ENCODE measurements at regions not wholly inside any gene's neighbourhood (a gene's known extent, or its start where the extent isn't known, plus 50 kb on each side); places are given as distances from the start of the nearest gene placed in this dataset.

GRCh38 chr4:176843710-176844109 is 51.0 kb upstream of the VEGFC start:
- DNase-seq (ENCODE audit: low spot score): no peak

GRCh38 chr4:176844448-176844847 is 51.7 kb upstream of the VEGFC start:
- DNase-seq (ENCODE audit: low spot score): no peak

- no peak for DNase-seq (ENCODE audit: low spot score)
Observed at GRCh38 chr4:176845636-176846035, 52.9 kb upstream of the VEGFC start.

- DNase-seq (ENCODE audit: low spot score): no peak
Observed at GRCh38 chr4:176849076-176849475, 56.4 kb upstream of the VEGFC start.

DNA sequence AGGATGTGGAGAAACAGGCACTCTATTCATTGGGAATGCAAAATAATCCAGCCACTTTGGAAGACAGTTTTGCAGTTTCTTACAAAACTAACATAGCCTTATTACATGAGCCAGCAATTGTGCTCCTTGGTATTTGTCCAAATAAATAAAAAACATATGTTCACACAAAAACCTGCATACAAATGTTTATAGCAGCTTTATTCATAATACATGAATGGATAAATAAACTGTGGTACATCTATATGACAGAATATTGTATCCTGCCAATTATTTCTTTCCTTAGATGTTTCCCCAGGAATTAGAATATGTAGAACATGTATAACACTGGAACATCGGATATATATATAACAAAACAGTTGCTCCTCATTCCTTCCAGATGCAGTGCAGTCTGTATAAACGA is 57.7 kb upstream of the VEGFC start:
- no peak for DNase-seq (ENCODE audit: low spot score)

DNA sequence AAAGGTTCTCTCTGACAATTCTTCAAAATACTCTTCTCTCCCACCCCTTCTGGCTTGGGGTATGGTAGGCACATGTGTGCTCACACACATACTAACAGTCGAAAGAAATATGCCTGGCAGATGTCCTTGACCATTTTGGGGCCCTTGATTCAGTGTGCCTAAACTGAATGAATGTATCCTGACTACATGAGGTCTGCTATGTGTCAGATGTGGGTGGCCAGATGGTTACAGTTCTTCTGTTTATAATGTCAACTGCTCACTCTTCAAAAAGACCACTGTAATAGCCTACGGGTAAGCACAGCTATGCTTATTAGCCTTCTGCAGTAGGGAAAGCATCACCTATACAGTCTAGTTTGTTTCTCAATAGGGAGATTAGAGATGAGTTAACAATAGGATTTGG is 63.7 kb upstream of the VEGFC start:
- no peak for DNase-seq (ENCODE audit: low spot score)

GRCh38 chr4:176858839-176859238 is 66.1 kb upstream of the VEGFC start:
- DNase-seq (ENCODE audit: low spot score): no peak

- no peak for DNase-seq (ENCODE audit: low spot score)
Observed at GRCh38 chr4:176864238-176864637, 71.5 kb upstream of the VEGFC start.

- no peak for DNase-seq (ENCODE audit: low spot score)
Observed at GRCh38 chr4:176868676-176869075, 76.0 kb upstream of the VEGFC start.

DNA sequence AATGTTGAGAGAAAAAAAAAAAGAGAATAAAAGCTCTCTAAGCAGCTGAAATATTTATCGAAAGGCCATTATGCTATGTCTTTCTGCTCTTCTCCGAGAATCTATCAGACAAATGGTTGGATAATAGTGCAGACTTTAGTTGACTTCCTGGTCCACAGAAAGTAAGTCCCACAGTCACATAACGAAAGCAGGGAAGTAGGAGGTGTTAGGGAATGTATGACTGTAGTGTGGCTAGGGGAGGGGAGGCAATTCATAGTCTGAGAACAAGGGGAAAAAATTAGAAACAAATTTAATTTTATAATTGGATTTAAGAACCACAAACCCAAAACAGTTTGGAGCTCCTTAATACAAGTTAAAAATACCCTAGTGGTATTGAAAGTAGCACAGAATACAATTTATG is 79.7 kb upstream of the VEGFC start:
- DNase-seq (ENCODE audit: low spot score): no peak

DNA sequence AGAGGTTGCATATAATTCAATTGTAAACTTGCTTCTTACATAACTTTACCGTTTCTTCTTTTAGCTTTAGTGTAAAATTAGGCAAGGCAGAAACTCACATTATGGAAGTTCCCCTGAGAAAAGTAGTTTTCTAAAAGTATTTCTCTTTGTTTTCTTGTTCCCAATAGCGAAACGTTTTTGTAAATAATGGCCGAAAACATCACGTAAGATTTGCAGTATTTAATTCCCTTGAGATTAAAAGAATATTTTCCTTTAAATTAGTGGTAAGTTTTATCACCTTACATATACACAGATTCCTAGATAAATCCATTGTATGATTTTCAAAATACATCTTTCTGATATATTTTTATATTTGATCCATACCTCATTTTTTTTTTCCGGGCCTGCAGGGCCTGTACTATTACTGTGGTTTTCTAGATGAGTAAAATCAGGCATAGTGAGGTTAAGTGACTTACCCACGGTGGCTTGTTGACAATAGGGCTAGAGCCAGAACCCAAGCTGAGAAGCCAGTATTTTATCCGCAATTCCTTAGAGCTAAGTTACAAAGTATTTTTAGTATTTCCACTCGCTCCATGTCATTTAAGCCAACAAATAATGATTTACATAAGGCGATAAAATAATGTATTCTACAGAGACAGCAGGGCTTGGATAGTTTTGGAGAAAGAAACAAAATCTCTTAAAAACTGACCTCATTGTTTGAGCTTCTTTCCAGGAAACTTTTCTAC is 82.2 kb upstream of the VEGFC start:
- DNase-seq (ENCODE audit: low spot score): no peak

- DNase-seq (ENCODE audit: low spot score): no peak
Observed at GRCh38 chr4:176875446-176875930, 82.8 kb upstream of the VEGFC start.

DNA sequence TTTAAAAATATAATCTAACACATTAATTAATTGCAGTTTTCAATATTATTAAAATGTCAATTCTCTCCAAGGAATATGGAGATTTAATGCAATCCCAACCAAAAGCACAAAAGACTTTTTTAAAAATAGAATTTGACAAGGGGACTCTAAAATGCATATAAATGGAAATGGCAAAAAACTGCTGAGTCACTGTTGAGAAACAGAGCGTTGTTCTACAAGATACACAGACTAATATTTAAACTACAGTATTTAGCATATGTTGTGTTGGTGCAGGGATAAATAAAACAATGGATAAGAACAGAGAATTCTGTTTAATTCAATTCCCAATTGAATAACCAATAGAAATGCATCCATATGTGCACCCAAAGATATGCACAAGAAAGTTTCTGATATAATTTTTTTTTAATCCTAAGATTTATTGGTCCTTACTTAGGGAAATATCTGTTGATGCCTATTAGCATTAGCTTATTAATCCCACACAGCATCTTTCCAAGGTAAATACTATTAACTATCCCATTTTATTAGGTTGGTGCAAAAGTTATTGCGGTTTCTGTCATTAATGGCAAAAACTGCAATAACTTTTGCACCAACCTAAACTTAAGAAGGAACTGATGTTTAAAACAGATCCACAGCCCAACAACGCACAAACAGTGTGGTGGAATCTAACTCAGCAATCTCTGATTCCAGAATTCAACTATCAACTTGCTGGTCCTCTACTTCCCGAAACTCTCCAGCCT is 86.8 kb upstream of the VEGFC start:
- DNase-seq (ENCODE audit: low spot score): no peak

DNA sequence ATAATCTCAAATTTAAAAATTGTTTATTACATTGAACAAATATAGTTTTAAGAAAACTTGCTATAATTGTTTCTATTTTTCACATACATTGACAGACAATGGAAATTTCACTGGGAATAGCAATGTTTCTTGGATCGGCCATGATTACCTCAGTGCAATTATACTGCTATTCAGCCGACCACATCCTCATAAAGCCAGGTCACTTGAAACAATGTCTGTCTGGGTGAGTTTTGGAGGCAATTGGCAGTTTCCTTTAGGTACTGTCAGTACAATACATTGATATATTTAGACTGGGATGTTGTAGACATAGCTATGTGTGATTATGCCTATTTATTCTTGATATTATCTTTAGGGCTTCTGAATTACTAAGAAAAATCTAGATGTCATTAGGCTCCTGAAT is 89.5 kb upstream of the VEGFC start:
- no peak for DNase-seq (ENCODE audit: low spot score)

DNA sequence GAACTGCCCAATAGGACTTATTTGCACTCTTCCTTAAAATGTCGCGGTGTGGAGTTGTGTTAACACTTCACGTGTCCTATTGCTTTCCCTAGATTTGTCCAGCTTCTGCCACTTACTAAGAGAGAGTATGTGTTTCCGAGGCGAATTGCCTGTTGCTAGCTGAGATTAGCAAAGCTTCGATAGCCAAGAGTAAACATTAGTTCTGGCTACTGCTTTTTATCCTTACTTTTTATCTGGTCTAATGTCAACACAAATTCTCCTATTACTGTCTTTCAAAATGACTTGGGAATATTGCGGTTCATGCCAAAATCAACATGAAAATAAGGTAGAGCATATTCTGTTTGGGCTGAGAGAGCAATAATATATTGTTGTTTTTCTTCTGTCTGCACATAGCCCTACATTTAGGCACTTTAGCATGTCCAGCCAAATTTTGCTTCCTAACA is 90.4 kb upstream of the VEGFC start:
- no peak for DNase-seq (ENCODE audit: low spot score)

DNA sequence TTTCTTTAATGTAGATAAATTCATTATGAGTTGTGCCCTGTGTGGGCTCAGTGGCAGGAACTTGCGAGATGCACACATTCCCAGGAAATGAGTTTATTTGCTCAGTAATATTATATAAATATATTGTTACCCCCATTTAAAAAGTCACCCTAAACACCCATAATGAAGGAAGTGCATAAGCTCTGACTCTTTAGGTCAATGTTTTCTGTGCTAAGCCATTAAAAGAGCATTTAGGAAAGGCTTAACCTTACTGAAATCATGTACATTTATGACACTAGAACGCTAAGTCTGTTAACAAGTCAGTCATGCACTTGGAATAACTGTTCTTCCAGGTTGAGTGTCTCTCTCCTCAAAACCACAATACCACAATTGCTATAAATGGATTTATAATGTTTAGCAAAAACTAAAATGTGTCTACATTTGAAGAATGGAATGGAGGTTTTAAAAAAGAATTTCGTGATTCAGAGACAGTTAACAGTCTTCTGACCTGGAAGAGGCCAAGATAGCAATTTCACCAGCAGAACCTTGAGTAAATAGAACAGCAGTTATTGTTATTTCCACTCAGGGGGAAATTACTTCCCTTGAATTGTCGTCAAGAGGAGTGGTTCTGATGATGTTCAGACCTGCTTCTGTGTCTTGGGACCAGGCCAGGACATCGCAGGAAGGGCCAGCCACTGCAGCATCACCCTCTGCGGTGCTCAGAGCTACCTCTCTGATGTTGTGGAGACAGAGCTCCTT is 91.1 kb upstream of the VEGFC start:
- DNase-seq (ENCODE audit: low spot score): no peak

GRCh38 chr4:176885224-176885623 is 92.5 kb upstream of the VEGFC start:
- no peak for DNase-seq (ENCODE audit: low spot score)

GRCh38 chr4:176886135-176886534 is 93.4 kb upstream of the VEGFC start:
- DNase-seq (ENCODE audit: low spot score): no peak

GRCh38 chr4:176889776-176890175 is 97.1 kb upstream of the VEGFC start:
- DNase-seq (ENCODE audit: low spot score): no peak

DNA sequence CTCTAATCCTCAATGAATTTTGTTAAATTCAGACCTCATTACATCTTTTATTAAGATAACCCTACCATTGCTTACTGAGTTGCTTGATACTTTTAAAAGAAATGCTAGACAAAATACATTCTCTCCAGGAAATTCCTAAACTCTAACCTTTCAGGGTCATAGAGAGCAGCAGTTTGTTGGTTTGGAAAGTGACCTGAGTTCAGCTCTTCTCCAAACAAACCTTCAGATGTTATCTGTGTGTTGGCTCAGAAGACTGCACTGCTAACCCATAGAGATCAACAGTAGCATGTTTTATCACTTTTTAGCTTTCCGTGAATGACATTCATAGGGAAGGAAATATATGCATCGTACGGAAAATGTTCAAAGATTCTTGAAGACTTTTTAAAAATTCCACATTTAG is 101.8 kb upstream of the VEGFC start:
- no peak for DNase-seq (ENCODE audit: low spot score)

DNA sequence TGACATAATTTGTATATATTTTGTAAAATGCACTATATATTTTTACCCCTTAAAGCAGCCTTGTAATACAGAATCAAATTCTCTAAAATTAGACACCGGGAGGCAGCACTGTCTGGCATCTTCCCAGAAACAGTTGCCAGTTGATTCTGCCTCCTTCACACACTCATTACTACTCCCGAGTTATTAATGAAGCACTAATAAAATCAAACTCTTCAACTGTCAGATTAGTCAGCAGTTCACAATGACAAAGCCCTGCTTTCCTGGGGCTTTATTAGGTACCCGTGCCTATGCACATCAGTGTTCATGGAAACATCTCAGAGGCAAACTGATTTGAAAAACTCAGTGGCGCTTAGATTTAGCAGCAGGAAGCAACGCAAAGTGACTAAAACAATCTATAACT is 103.5 kb upstream of the VEGFC start:
- DNase-seq (ENCODE audit: low spot score): no peak

- DNase-seq (ENCODE audit: low spot score): no peak
Observed at GRCh38 chr4:176897226-176897625, 104.5 kb upstream of the VEGFC start.

GRCh38 chr4:176898791-176899190 is 106.1 kb upstream of the VEGFC start:
- no peak for DNase-seq (ENCODE audit: low spot score)
